ENCODE measurements at regions not wholly inside any gene's neighbourhood (a gene's known extent, or its start where the extent isn't known, plus 50 kb on each side); places are given as distances from the start of the nearest gene placed in this dataset.

GRCh38 chr21:43324596-43324995 is 102.3 kb downstream of the SIK1 start:
- TF ChIP-seq CTCF (IDR thresholded peaks at IDR 0.05 in 2 of 3, conservative IDR thresholded peaks at IDR 0.05 in 1 of 3; ENCODE audit: borderline replicate concordance in 1 of 3, insufficient read depth in 1 of 3, low read depth in 2 of 3, low read length in 2 of 3) (no peak), POLR2A (IDR thresholded peaks at IDR 0.05; ENCODE audit: borderline replicate concordance, extremely low read depth, insufficient read depth, insufficient read length) (no peak), ELF1 (IDR thresholded peaks at IDR 0.05; ENCODE audit: borderline replicate concordance, low read depth) (no peak), YY1 (IDR thresholded peaks at IDR 0.05; ENCODE audit: extremely low read depth, insufficient replicate concordance, low read depth, low read length) (no peak), EZH2 (IDR thresholded peaks at IDR 0.05) (no peak)

All from HCT116 (cell line).